GM23338 (cell line): ENCODE measurements at regions not wholly inside any gene's neighbourhood (a gene's known extent, or its start where the extent isn't known, plus 50 kb on each side); places are given as distances from the start of the nearest gene placed in this dataset.
A peak's percentile ranks its signal among the peaks of the same experiment; 100 is the strongest.

ENCODE experiments used
- CREB1 ChIP-seq: fragments of 250-450 bp; sonication (Bioruptor Pico); IDR thresholded peaks from 2 replicates; pipeline ENCODE4 v1.5.0; 2020; ENCODE audit warnings: low read depth, mild to moderate bottlenecking, moderate library complexity
- JUNB ChIP-seq: IDR thresholded peaks from one replicate; pipeline ENCODE4 v1.6.1; 2016; ENCODE audit warnings: antibody characterized with exemption; ENCODE audit not compliant: unreplicated experiment
- POLR2AphosphoS5 ChIP-seq: IDR thresholded peaks from 2 replicates; pipeline ENCODE4 v1.6.1; 2016; ENCODE audit warnings: antibody characterized with exemption, low read depth
- TF ChIP-seq, protein P1 (sequence below), 2 experiments: fragments of 200-600 bp in 1 of 2; sonication (generic) in 1 of 2; conservative IDR thresholded peaks; 2 replicates each; pipeline versions ENCODE4 v1.5.1 to v1.6.1; 2016 to 2017; ENCODE audit warnings: antibody characterized with exemption in 2 of 2, low read depth in 2 of 2, mild to moderate bottlenecking in 2 of 2, moderate library complexity in 1 of 2

GRCh38 chr3:7999384-7999783 is 502.2 kb upstream of the LMCD1 start:
- TF ChIP-seq JUNB (no peak), POLR2AphosphoS5 (no peak), CREB1 (peak; percentile 31; the same call in 1 of the 2 replicates)
- TF ChIP-seq, protein P1, sequence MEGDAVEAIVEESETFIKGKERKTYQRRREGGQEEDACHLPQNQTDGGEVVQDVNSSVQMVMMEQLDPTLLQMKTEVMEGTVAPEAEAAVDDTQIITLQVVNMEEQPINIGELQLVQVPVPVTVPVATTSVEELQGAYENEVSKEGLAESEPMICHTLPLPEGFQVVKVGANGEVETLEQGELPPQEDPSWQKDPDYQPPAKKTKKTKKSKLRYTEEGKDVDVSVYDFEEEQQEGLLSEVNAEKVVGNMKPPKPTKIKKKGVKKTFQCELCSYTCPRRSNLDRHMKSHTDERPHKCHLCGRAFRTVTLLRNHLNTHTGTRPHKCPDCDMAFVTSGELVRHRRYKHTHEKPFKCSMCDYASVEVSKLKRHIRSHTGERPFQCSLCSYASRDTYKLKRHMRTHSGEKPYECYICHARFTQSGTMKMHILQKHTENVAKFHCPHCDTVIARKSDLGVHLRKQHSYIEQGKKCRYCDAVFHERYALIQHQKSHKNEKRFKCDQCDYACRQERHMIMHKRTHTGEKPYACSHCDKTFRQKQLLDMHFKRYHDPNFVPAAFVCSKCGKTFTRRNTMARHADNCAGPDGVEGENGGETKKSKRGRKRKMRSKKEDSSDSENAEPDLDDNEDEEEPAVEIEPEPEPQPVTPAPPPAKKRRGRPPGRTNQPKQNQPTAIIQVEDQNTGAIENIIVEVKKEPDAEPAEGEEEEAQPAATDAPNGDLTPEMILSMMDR (conservative IDR thresholded peaks at IDR 0.05; ENCODE audit: low read depth in 2 of 2) = no peak
